Neural cell (in vitro differentiated cells): ENCODE measurements at regions not wholly inside any gene's neighbourhood (a gene's known extent, or its start where the extent isn't known, plus 50 kb on each side); places are given as distances from the start of the nearest gene placed in this dataset.

Experiments
- H2AFZ ChIP-seq: fragments of 200-600, 300-800 bp; sonication (generic), shearing (Covaris generic); 2 replicates; pipeline ENCODE4 v1.6.0; 2014; ENCODE audit warnings: low read depth, mild to moderate bottlenecking, antibody characterized with exemption, low read length, moderate library complexity
- H3F3A ChIP-seq: fragments of 200-600 bp; shearing (Covaris generic); 2 replicates; pipeline ENCODE4 v1.6.1; 2016; ENCODE audit warnings: mild to moderate bottlenecking, moderate library complexity, mixed read lengths, antibody characterized with exemption, low read length; ENCODE audit not compliant: insufficient read depth, poor library complexity, severe bottlenecking
- H3K27ac ChIP-seq: fragments of 200-600, 300-800 bp; sonication (generic), shearing (Covaris generic); 2 replicates; pipeline ENCODE4 v1.5.1; 2014; ENCODE audit warnings: mild to moderate bottlenecking, low read length, moderate library complexity
- H3K27me3 ChIP-seq: fragments of 300-800, 200-600 bp; sonication (generic), shearing (Covaris generic); 2 replicates; pipeline ENCODE4 v1.6.0; 2014; ENCODE audit warnings: mild to moderate bottlenecking, low read depth, low read length, moderate library complexity; ENCODE audit not compliant: insufficient read depth
- H3K36me3 ChIP-seq: fragments of 300-800, 200-600 bp; sonication (generic), shearing (Covaris generic); 2 replicates; pipeline ENCODE4 v1.5.1; 2014; ENCODE audit warnings: mild to moderate bottlenecking, antibody characterized with exemption, low read length, moderate library complexity; ENCODE audit not compliant: insufficient read depth
- H3K4me2 ChIP-seq: fragments of 300-800, 200-600 bp; sonication (generic), shearing (Covaris generic); 2 replicates; pipeline ENCODE4 v1.6.0; 2014; ENCODE audit warnings: mild to moderate bottlenecking, low read length
- H3K4me3 ChIP-seq: fragments of 300-800, 200-600 bp; sonication (generic), shearing (Covaris generic); 2 replicates; pipeline ENCODE4 v1.5.1; 2014; ENCODE audit warnings: mild to moderate bottlenecking, low read length, moderate library complexity
- H3K79me2 ChIP-seq: fragments of 200-600 bp; shearing (Covaris generic); replicated peaks from 2 replicates; pipeline ENCODE4 v1.6.0; 2014; ENCODE audit warnings: mild to moderate bottlenecking, low read length, moderate library complexity; ENCODE audit not compliant: insufficient read depth
- H3K9ac ChIP-seq: fragments of 300-800, 200-600 bp; sonication (generic), shearing (Covaris generic); 2 replicates; pipeline ENCODE4 v1.6.1; 2016; ENCODE audit warnings: mild to moderate bottlenecking, low read length, mixed read lengths
- H3K9me2 ChIP-seq: fragments of 200-600 bp; shearing (Covaris generic); 2 replicates; pipeline ENCODE4 v1.6.1; 2016; ENCODE audit warnings: mild to moderate bottlenecking, low read length, mixed read lengths; ENCODE audit not compliant: insufficient read depth
- H3K9me3 ChIP-seq: fragments of 200-600, 300-800 bp; sonication (generic), shearing (Covaris generic); 2 replicates; pipeline ENCODE4 v1.6.1; 2016; ENCODE audit warnings: mild to moderate bottlenecking, mixed run types, low read length, moderate library complexity, mixed read lengths
- H4K20me1 ChIP-seq: fragments of 200-600 bp; shearing (Covaris generic); 2 replicates; pipeline ENCODE4 v1.6.1; 2016; ENCODE audit warnings: mild to moderate bottlenecking, mixed run types; ENCODE audit not compliant: insufficient read depth
- CTCF ChIP-seq: fragments of 450-650 bp; IDR thresholded peaks from 2 replicates; pipeline ENCODE4 v1.5.1; 2014; ENCODE audit warnings: antibody characterized with exemption, mild to moderate bottlenecking, moderate library complexity; ENCODE audit not compliant: poor library complexity, severe bottlenecking
- EP300 ChIP-seq: fragments of 450-650 bp; conservative IDR thresholded peaks from 2 replicates; pipeline ENCODE4 v1.6.1; 2014; ENCODE audit warnings: antibody characterized with exemption, mild to moderate bottlenecking, moderate library complexity; ENCODE audit not compliant: poor library complexity, severe bottlenecking
- EZH2 ChIP-seq: fragments of 200-600, 300-800 bp; shearing (Covaris generic), sonication (generic); IDR thresholded peaks from 2 replicates; pipeline ENCODE4 v1.6.1; 2014; ENCODE audit warnings: antibody characterized with exemption, low read length, borderline replicate concordance, mild to moderate bottlenecking; ENCODE audit not compliant: insufficient read depth, poor library complexity, severe bottlenecking
- MXI1 ChIP-seq: fragments of 450-650 bp; conservative IDR thresholded peaks from 2 replicates; pipeline ENCODE4 v1.6.1; 2014; ENCODE audit warnings: antibody characterized with exemption, mild to moderate bottlenecking; ENCODE audit not compliant: poor library complexity, severe bottlenecking
- POLR2AphosphoS5 ChIP-seq: IDR thresholded peaks from 2 replicates; pipeline ENCODE4 v1.6.1; 2012
- RAD21 ChIP-seq: fragments of 450-650 bp; conservative IDR thresholded peaks from 2 replicates; pipeline ENCODE4 v1.6.1; 2014; ENCODE audit warnings: antibody characterized with exemption, mild to moderate bottlenecking, moderate library complexity
- SMC3 ChIP-seq: fragments of 450-650 bp; conservative IDR thresholded peaks from 2 replicates; pipeline ENCODE4 v1.6.1; 2014; ENCODE audit warnings: antibody characterized with exemption, mild to moderate bottlenecking, moderate library complexity; ENCODE audit not compliant: poor library complexity
- TAF1 ChIP-seq: IDR thresholded peaks from 2 replicates; pipeline ENCODE4 v1.6.1; 2012; ENCODE audit warnings: low read depth
- TF ChIP-seq, protein P1 (sequence below): IDR thresholded peaks from 2 replicates; pipeline ENCODE4 v1.6.1; 2012; ENCODE audit warnings: borderline replicate concordance

- H3K27ac ChIP-seq = no peak overlapping the region
- H3K4me2 ChIP-seq = no peak overlapping the region
- no peak overlapping the region for H3K9ac ChIP-seq
- no peaks in the 10 kb centered on the region for H4K20me1 ChIP-seq
- no peak overlapping the region for H2AFZ ChIP-seq
- no peaks in the 10 kb centered on the region for H3K36me3 ChIP-seq
- H3K9me3 ChIP-seq = no peaks in the 10 kb centered on the region
- no peak overlapping the region for H3K4me3 ChIP-seq
- H3K9me2 ChIP-seq = no peaks in the 10 kb centered on the region
- H3K79me2 ChIP-seq = no peaks in the 10 kb centered on the region
- H3F3A ChIP-seq = no peaks in the 10 kb centered on the region
- TF ChIP-seq, protein P1, sequence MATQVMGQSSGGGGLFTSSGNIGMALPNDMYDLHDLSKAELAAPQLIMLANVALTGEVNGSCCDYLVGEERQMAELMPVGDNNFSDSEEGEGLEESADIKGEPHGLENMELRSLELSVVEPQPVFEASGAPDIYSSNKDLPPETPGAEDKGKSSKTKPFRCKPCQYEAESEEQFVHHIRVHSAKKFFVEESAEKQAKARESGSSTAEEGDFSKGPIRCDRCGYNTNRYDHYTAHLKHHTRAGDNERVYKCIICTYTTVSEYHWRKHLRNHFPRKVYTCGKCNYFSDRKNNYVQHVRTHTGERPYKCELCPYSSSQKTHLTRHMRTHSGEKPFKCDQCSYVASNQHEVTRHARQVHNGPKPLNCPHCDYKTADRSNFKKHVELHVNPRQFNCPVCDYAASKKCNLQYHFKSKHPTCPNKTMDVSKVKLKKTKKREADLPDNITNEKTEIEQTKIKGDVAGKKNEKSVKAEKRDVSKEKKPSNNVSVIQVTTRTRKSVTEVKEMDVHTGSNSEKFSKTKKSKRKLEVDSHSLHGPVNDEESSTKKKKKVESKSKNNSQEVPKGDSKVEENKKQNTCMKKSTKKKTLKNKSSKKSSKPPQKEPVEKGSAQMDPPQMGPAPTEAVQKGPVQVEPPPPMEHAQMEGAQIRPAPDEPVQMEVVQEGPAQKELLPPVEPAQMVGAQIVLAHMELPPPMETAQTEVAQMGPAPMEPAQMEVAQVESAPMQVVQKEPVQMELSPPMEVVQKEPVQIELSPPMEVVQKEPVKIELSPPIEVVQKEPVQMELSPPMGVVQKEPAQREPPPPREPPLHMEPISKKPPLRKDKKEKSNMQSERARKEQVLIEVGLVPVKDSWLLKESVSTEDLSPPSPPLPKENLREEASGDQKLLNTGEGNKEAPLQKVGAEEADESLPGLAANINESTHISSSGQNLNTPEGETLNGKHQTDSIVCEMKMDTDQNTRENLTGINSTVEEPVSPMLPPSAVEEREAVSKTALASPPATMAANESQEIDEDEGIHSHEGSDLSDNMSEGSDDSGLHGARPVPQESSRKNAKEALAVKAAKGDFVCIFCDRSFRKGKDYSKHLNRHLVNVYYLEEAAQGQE = no peak
- no peak for TF ChIP-seq TAF1
- no peak for TF ChIP-seq RAD21
- no peak for TF ChIP-seq MXI1
- TF ChIP-seq EP300 = no peak
- TF ChIP-seq CTCF = no peak
- TF ChIP-seq SMC3 = no peak
- no peak for TF ChIP-seq POLR2AphosphoS5
- TF ChIP-seq EZH2 = no peak
- H3K27me3 ChIP-seq = no peaks in the 10 kb centered on the region
Observed at GRCh38 chr5:4969351-4969750, 170.8 kb upstream of the ADAMTS16 start.

GRCh38 chr5:4970171-4970570, 170.0 kb upstream of the ADAMTS16 start:
- no peaks in the 10 kb centered on the region for H3K27me3 ChIP-seq
- no peaks in the 10 kb centered on the region for H3K9me3 ChIP-seq
- H4K20me1 ChIP-seq = no peaks in the 10 kb centered on the region
- no peak overlapping the region for H3K4me2 ChIP-seq
- H3K36me3 ChIP-seq = no peaks in the 10 kb centered on the region
- H3K9ac ChIP-seq = no peak overlapping the region
- TF ChIP-seq TAF1 = no peak
- no peak for TF ChIP-seq EP300
- no peak for TF ChIP-seq POLR2AphosphoS5
- no peak for TF ChIP-seq SMC3
- TF ChIP-seq CTCF = no peak
- TF ChIP-seq, protein P1 = no peak
- TF ChIP-seq EZH2 = no peak
- no peak for TF ChIP-seq RAD21
- H3K27ac ChIP-seq = no peak overlapping the region
- no peaks in the 10 kb centered on the region for H3K9me2 ChIP-seq
- H2AFZ ChIP-seq = no peak overlapping the region
- H3K4me3 ChIP-seq = no peak overlapping the region
- H3K79me2 ChIP-seq = no peaks in the 10 kb centered on the region
- H3F3A ChIP-seq = no peaks in the 10 kb centered on the region
